ENCODE measurements at regions not wholly inside any gene's neighbourhood (a gene's known extent, or its start where the extent isn't known, plus 50 kb on each side); places are given as distances from the start of the nearest gene placed in this dataset.
"Not testable (repeated sequence)": the region's sequence is repeated elsewhere in the genome, so short reads cannot be mapped to it uniquely, and the experiment has no call there.

GRCh38 chr1:21385022-21385421 lies 54.9 kb upstream of the NBPF3 start:
- DNase-seq = no peak

DNA sequence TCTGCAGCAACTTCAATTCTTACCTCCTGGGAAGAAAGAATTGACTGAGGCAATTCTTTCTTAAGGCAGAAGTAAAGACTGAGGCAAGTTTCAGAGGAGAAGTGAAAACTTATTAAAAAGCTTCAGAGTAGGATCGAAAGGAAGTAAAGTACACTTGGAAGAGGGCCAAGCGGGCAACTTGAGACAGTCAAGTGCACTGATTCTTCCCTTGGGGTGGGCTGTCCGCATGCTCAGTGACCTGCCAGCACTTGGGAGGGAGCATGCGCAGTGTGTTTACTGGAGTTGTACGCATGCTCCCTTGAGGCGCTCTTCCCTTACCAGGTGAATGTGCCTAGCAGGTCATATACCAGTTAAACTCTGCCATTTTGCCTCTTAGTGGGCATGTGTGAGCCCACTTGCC lies 55.3 kb upstream of the NBPF3 start:
- DNase-seq = no peak

DNA sequence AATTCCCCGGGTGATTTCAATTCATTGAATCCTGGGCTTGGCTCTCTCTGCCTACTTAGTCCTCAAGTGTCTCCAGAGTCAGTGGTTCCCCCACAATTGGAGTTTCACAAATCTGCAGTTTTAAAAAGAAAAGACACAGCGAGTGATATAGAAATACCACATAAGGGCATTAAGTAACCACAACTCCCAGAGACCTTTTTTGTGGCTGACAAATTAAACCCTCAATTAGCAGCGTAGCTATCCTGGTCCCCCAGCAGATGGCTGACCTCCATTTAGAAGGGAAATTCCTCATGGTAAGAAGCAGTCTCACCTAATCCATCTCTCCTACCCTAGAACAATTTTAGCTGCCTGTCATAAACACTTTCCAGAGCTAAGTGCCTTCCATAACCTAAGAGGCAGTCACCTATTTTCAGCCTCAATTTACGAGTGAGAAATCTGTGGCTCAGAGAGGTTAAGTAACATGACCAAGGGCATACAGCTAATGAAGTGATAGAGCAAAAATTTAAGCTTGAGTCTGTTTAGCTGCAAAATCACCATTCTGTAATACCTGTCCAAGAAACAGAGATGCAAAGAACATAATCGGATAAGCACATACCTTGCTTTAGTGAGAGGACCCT lies 56.0 kb upstream of the NBPF3 start:
- DNase-seq = no peak

- DNase-seq = no peak
Observed at GRCh38 chr1:21381354-21381753, 58.6 kb upstream of the NBPF3 start.

DNA sequence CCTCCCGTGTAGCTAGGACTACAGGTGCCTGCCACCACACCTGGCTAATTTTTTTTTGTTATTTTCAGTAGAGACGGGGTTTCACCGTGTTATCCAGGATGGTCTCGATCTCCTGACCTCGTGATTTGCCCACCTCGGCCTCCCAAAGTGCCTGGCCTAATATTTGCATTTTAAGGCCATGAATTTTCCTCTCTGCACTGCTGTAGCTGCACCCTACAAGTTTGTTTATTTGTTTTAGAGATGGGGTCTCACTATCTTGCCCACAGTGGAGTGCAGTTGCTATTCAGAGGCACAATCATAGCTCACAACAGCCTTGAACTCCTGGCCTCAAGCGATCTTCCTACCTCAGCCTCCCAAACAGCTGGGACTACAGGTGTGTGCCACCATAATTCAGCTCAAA lies 59.8 kb upstream of the NBPF3 start:
- not testable (repeated sequence) for DNase-seq

DNA sequence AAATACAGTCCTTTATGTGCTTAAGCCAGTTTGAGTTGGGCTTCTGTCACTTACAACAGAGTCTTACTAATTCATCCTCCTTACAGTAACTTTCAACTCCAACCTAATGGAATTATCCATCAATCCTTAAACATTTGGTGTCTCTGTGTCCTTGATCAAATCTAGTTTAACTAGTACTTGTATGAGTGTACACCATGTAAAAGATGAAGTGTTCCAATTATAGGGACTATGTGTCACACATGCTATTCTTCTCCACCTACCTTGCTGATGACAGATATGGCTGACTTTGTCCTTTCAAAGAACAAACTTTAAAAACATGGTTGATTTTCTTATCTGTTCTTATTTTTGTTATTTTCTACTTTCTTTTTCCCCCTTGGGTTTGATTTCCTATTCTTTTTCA lies 60.4 kb upstream of the NBPF3 start:
- no peak for DNase-seq

GRCh38 chr1:21378705-21379494 lies 61.0 kb upstream of the NBPF3 start:
- no peak for DNase-seq

DNA sequence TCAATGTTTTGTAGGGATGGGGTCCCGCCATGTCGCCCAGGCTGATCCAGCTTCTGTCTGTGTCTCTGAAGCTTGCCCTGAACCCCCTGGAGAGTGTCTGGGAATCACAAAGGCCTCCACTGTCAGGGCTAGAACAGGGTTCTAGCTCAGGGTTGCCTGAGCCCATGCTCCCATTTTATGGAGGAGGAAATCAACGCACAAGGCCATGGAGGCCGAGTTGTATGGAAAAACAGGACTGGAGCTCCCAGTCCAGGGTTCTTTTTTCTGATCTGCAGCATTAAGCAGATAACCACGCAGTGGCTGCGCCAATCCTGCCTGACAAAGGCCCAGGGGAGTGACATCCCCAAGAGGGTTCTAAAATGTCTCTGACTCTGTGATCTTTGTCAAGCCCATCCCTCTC lies 67.6 kb upstream of the NBPF3 start:
- no peak for DNase-seq

DNA sequence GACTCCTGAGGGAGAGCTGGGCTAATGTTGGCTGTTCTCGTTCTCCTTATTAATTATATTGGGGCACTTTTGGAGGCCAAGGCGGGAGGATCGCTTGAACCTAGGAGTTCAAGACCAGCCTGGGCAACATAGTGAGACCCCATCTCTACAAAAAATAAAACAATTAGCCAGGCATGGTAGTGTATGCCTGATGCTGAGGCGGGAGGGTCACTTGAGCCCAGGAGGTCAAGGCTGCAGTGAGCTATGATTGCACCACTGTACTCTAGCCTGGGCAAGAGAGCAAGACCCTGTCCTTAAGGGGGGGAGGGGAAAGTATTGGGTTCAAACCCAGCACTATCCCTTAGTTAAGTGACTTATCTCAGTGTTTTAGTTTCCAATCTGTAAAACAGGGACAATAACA lies 70.0 kb upstream of the NBPF3 start:
- no peak for DNase-seq

GRCh38 chr1:21368515-21369289 lies 71.2 kb upstream of the NBPF3 start:
- DNase-seq = peak; percentile 24

- DNase-seq = not testable (repeated sequence)
Observed at GRCh38 chr1:21367973-21368514, 71.9 kb upstream of the NBPF3 start.

DNA sequence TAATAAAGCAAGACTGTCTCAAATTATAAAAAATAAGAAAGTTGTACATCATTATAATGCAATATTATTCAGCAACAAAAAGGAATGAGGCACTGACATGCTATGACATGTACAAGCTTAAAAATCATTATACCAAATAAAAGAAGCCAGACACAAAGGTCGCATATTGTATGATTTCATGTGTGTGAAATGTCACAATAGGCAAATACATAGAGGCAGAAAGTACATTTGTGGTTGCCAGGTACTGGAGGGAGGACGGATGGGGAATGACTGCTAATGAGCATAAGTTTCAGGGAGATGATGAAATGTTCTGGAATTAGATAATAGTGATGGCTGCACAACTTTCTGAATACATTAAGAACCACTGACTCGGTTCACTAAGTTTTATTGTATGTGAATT lies 73.6 kb upstream of the NBPF3 start:
- no peak for DNase-seq

- DNase-seq = no peak
Observed at GRCh38 chr1:21365036-21365435, 74.8 kb upstream of the ECE1 start.

DNA sequence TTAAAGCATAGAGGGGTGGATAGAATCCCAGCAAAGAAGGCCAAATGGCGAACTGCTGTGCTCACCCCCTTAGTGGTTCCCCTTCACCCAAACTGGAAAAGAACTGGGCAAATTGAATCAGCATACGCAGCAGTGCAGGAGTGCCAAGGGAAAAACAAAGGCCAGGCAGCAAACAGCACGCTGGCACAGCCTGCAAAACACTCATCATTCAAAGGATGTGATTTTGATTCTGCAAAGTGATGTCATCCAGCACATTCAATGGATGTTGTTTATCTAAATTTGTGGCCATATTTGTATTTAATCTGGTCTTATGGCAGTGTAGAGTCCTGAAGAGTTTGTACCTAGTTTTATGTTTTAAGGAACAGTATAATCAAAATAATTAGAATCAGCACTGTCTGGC lies 71.8 kb upstream of the ECE1 start:
- DNase-seq = no peak

- DNase-seq = no peak
Observed at GRCh38 chr1:21361506-21361905, 71.2 kb upstream of the ECE1 start.

DNA sequence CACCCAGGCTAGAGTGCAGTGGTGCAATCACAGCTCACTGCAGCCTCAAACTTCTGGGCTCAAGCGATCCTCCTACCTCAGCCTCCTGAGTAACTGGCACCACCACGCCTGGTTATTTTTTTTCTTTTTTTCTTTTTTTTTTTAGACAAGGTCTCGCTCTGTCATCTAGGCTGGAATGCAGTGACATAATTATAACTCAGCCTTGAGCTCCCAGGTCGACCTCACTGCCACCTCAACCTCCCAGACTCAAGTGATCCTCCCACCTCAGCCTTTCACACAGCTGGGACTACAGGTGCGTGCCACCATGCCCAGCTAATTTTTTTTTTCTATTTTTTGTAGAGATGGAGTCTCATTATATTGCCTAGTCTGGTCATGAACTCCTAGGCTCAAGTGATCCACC lies 66.9 kb upstream of the ECE1 start:
- DNase-seq = no peak

DNA sequence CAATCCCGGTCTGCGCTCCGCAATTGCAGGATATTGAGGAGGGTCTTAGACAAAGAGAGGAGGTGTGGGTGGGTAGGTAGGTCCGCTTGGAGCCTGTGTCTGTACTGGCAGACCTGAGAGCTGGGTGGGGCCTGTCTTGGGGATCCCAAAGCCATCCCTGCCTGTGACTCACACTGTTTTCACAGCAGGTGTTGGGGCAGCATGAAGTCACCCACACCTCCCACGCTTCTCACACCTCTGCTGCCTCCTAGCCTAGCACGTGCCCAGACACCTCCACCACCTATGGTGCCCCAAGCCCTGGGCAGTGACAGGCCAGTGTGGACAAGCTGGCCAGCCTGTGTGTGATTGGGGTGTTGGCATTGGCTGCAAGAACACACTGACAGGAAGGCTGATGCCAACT lies 65.7 kb upstream of the ECE1 start:
- no peak for DNase-seq

DNA sequence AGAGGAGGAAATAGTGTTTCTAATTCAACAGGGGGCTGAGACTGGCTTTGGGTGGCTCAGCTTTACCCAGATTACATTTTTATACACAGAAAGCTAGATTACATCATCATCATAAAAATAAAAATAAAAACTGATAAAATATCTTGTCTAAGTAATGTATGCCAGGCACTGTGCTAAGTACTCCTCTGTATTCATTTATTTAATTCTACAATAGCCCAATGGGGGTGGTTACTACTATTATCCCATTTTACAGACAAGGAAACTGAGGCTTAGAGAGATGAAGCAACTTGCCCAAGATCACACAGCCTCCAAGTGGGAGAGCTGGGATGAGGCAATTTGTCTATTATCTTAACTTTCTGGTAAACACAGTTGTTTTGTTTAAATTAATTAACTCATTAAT lies 62.3 kb upstream of the ECE1 start:
- DNase-seq = no peak

- DNase-seq = no peak
Observed at GRCh38 chr1:21351901-21352300, 61.6 kb upstream of the ECE1 start.

GRCh38 chr1:21350202-21350885 lies 60.1 kb upstream of the ECE1 start:
- DNase-seq = no peak

GRCh38 chr1:21349693-21350092 lies 59.4 kb upstream of the ECE1 start:
- DNase-seq = no peak

DNA sequence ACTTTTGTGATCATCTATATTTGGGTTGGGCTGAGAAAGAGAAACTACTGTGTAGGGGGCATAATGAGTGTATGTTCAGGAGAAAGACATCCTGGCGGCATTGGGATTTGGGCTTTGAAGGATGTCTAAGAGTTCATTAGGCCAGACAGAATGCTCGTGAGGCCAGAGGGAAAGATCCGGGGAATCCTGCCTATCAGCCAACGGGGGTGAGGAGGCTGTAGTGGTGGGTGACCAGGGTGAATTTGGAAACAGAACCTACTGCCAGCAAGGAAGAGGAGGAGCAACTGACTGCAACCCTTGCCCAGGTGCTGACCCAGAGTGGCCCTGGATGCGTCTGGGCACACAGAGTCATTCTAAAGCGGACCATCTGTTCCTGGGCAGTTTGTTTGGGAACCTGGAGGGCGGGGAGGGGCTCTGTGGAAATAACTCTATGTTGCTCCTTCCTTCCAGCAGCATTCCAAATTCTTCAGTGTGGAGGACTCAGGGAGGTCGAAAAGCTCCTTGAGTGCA lies 56.9 kb upstream of the ECE1 start:
- DNase-seq = no peak

Data from NCI-H526 treated with DMSO at 0.1 percent for 48 hours (cell line).